Osteoblast (primary cell): ENCODE measurements at regions not wholly inside any gene's neighbourhood (a gene's known extent, or its start where the extent isn't known, plus 50 kb on each side); places are given as distances from the start of the nearest gene placed in this dataset.

Source experiments
- DNase-seq: peaks from one replicate; pipeline ENCODE4 v3.0.0; 2011; ENCODE audit warnings: low spot score, mixed read lengths; ENCODE audit not compliant: insufficient read length; ENCODE audit errors: missing footprints
- H2AFZ ChIP-seq: 2 replicates; pipeline ENCODE4 v1.6.0; 2011; ENCODE audit warnings: mild to moderate bottlenecking, low read length
- H3K27ac ChIP-seq: 2 replicates; pipeline ENCODE4 v1.5.1; 2011; ENCODE audit warnings: mild to moderate bottlenecking, low read depth, low read length, moderate library complexity
- H3K27me3 ChIP-seq: 2 replicates; pipeline ENCODE4 v1.6.0; 2012; ENCODE audit warnings: mild to moderate bottlenecking, control low read depth, inconsistent platforms, low read length, moderate library complexity; ENCODE audit not compliant: insufficient read depth
- H3K36me3 ChIP-seq: 2 replicates; pipeline ENCODE4 v1.5.1; 2011; ENCODE audit warnings: mild to moderate bottlenecking, low read length, control low read depth, moderate library complexity; ENCODE audit not compliant: insufficient read depth
- H3K4me1 ChIP-seq: 2 replicates; pipeline ENCODE4 v1.5.1; 2011; ENCODE audit warnings: mild to moderate bottlenecking, low read length, control low read depth, moderate library complexity; ENCODE audit not compliant: insufficient read depth
- H3K4me2 ChIP-seq: 2 replicates; pipeline ENCODE4 v1.6.0; 2011; ENCODE audit warnings: mild to moderate bottlenecking, low read length; ENCODE audit not compliant: insufficient read depth
- H3K4me3 ChIP-seq: fragments of 200-600 bp; sonication (generic); 3 replicates; pipeline ENCODE4 v1.5.1; 2012; ENCODE audit warnings: mild to moderate bottlenecking, low read length, inconsistent platforms; ENCODE audit not compliant: insufficient read depth
- H3K79me2 ChIP-seq: 2 replicates; pipeline ENCODE4 v1.6.0; 2012; ENCODE audit warnings: mild to moderate bottlenecking, low read length, control low read depth, inconsistent platforms; ENCODE audit not compliant: insufficient read depth
- H3K9me3 ChIP-seq: 2 replicates; pipeline ENCODE4 v1.5.1; 2011; ENCODE audit warnings: low read depth, low read length, control low read depth
- H4K20me1 ChIP-seq: 2 replicates; pipeline ENCODE4 v1.6.0; 2012; ENCODE audit warnings: mild to moderate bottlenecking, low read length, control low read depth; ENCODE audit not compliant: insufficient read depth
- TF ChIP-seq, protein P1 (sequence below): IDR thresholded peaks from 2 replicates; pipeline ENCODE4 v1.5.1; 2011; ENCODE audit warnings: mild to moderate bottlenecking, low read depth, low read length, moderate library complexity; ENCODE audit errors: extremely low read depth

DNA sequence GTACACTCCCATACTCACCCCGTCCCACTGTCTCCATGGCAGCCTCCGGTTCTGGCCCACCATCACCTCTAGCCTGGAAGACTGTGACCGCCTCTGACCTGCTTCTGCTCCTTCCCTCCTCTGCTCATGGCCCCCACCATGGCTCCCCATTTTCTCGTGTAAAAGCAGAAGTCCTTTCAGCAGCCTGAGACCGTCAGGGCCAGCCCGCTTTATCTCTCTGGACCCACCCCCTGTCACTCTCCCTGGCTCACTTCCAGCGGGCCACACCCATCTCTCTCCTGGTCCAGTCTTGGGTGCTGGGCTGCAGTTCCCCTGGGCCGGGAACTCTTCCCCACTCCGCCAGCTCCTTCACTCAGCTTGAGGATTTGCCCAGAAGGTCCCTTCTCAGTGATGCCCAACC, 96.0 kb upstream of the RUFY1 start:
- Histone ChIP-seq H3K79me2 (no peaks in the 10 kb centered on the region), H2AFZ (no peak overlapping the region)
- TF ChIP-seq, protein P1, sequence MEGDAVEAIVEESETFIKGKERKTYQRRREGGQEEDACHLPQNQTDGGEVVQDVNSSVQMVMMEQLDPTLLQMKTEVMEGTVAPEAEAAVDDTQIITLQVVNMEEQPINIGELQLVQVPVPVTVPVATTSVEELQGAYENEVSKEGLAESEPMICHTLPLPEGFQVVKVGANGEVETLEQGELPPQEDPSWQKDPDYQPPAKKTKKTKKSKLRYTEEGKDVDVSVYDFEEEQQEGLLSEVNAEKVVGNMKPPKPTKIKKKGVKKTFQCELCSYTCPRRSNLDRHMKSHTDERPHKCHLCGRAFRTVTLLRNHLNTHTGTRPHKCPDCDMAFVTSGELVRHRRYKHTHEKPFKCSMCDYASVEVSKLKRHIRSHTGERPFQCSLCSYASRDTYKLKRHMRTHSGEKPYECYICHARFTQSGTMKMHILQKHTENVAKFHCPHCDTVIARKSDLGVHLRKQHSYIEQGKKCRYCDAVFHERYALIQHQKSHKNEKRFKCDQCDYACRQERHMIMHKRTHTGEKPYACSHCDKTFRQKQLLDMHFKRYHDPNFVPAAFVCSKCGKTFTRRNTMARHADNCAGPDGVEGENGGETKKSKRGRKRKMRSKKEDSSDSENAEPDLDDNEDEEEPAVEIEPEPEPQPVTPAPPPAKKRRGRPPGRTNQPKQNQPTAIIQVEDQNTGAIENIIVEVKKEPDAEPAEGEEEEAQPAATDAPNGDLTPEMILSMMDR = no peak

DNA sequence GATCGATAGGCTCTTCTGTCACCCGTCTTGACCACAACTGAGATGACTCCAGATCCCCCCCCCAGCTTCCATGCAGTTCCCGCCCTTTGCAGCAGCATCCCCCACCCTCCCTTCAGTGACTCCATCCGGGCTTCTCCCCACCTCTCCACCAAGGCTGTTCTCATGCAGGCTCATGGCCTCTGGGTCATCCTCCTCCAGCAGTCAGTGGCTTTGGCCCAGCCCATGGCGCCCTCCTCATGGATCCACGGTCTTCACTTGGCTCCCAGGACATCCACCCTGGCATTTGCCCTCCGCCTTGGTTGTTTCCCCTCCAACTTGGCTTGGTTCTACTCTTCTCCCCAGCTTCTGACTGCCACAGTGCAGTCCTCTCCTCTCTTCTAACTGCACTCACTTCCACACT, 96.7 kb upstream of the RUFY1 start:
- Histone ChIP-seq H3K4me3 (no peak overlapping the region), H4K20me1 (no peaks in the 10 kb centered on the region), H3K9me3 (no peaks in the 10 kb centered on the region), H3K27ac (no peak overlapping the region), H3K36me3 (no peaks in the 10 kb centered on the region), H3K27me3 (no peaks in the 10 kb centered on the region), H3K4me1 (no peaks in the 10 kb centered on the region), H3K4me2 (no peak overlapping the region), H2AFZ (no peak overlapping the region), H3K79me2 (no peaks in the 10 kb centered on the region)
- TF ChIP-seq, protein P1 = no peak
- DNase-seq = no peak

More for the DNA sequence above, 96.0 kb upstream of the RUFY1 start:
- Histone ChIP-seq H3K4me1 (no peaks in the 10 kb centered on the region), H3K36me3 (no peaks in the 10 kb centered on the region), H3K27me3 (peaks cover 5% of the 10 kb centered on the region), H3K9me3 (no peaks in the 10 kb centered on the region), H3K4me3 (no peak overlapping the region), H3K4me2 (no peak overlapping the region), H4K20me1 (no peaks in the 10 kb centered on the region), H3K27ac (no peak overlapping the region)
- DNase-seq = no peak

DNA sequence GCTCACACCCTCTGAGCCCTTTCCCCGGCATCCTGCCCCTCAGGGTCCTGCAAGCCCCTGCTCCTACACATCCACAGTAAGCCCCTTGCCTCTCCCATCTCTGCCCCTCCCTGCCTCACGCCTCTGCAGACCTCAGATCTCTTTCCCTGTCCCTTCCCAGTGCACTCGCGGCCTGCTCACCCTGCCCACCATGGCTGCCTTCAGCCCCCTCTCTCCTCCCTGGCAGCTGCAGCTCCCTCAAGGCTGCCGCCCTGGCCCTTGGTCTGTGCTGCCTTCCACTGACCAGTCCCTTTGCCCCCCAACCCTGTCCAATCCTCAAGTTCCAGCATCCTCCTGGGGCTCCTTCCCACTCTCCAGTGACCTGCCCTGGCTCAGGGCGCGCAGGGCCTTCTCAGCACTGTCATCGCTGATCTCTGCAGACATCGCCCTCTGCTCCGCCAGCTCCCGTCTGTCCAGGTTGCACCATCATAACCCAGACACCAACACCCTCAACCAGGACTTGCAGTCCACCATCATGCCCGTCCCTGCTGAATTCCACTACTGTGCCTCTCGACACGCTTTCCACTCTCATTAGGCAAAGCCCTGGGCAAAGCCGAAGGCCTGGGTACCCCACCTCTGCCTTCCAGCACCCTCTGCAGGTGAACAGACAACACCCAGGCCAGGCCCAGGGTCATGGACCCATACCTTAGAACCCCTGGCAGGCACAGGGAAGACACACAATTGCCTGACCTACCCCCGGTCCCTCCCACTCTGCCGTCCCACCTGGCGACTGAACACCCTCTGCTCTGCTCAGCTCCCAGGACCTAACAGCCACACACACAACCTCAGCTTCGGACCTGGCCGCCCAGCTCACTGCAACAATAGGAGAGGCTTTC, 97.8 kb upstream of the RUFY1 start:
- Histone ChIP-seq H3K4me2 (no peak overlapping the region), H3K4me1 (no peaks in the 10 kb centered on the region), H3K27me3 (no peaks in the 10 kb centered on the region), H3K4me3 (no peak overlapping the region), H3K9me3 (no peaks in the 10 kb centered on the region), H3K27ac (no peak overlapping the region), H3K36me3 (no peaks in the 10 kb centered on the region), H4K20me1 (no peaks in the 10 kb centered on the region), H2AFZ (no peak overlapping the region), H3K79me2 (no peaks in the 10 kb centered on the region)
- TF ChIP-seq, protein P1 = no peak
- DNase-seq = peak; percentile 27

DNA sequence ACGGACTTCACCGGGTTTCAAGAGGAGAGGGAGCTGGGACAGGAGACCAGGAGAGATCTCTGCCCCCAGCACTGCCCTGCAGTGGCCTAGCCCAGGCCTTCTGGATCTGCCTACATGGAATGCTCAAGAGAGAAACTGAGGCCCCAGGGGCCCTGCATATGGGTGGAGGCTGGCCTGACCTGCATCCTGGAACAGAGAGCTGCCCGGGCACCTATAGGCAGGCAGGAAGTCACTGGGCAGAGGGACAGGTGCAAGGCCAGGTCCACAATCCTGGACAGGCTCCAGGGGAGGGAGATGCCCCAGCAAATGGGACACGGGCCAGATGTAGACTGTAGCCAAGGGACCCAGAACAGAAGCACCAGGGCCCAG, 98.5 kb upstream of the RUFY1 start:
- no peak for DNase-seq
- Histone ChIP-seq H4K20me1 (no peaks in the 10 kb centered on the region), H3K9me3 (no peaks in the 10 kb centered on the region), H3K27me3 (no peaks in the 10 kb centered on the region), H3K4me1 (no peaks in the 10 kb centered on the region), H3K36me3 (no peaks in the 10 kb centered on the region), H3K4me3 (no peak overlapping the region), H3K79me2 (no peaks in the 10 kb centered on the region), H3K4me2 (no peak overlapping the region), H2AFZ (no peak overlapping the region), H3K27ac (no peak overlapping the region)
- TF ChIP-seq, protein P1 = no peak
